SK-N-SH treated with all-trans-retinoic acid at 6 μM for 48 hours (cell line): ENCODE measurements at regions not wholly inside any gene's neighbourhood (a gene's known extent, or its start where the extent isn't known, plus 50 kb on each side); places are given as distances from the start of the nearest gene placed in this dataset.

Experiments used
- ATAC-seq: fragments of 200-7000 bp; cut with Tn5 transposase; 3 replicates; pipeline ENCODE4 v1.9.1; 2020; ENCODE audit warnings: mild to moderate bottlenecking, moderate library complexity
- BACH2 ChIP-seq: fragments of 250-450 bp; sonication (Bioruptor Pico); IDR thresholded peaks from 2 replicates; pipeline ENCODE4 v1.9.0; 2021; ENCODE audit warnings: mild to moderate bottlenecking, borderline replicate concordance
- CSDC2 ChIP-seq: fragments of 250-450 bp; sonication (Bioruptor Pico); IDR thresholded peaks from 2 replicates; pipeline ENCODE4 v1.5.0; 2020; ENCODE audit warnings: mild to moderate bottlenecking, moderate library complexity
- ESRRG ChIP-seq: fragments of 250-450 bp; sonication (Bioruptor Pico); IDR thresholded peaks from 2 replicates; pipeline ENCODE4 v1.6.1; 2021; ENCODE audit warnings: mild to moderate bottlenecking
- GLIS3 ChIP-seq: fragments of 250-450 bp; sonication (Bioruptor Pico); IDR thresholded peaks from 2 replicates; pipeline ENCODE4 v1.5.0; 2020; ENCODE audit warnings: mild to moderate bottlenecking, moderate library complexity
- ISL1 ChIP-seq: fragments of 250-450 bp; sonication (Bioruptor Pico); IDR thresholded peaks from 2 replicates; pipeline ENCODE4 v2.1.2; 2022; ENCODE audit warnings: mild to moderate bottlenecking, moderate library complexity
- OSR1 ChIP-seq: fragments of 250-450 bp; sonication (Bioruptor Pico); IDR thresholded peaks from 2 replicates; pipeline ENCODE4 v1.8.0; 2022; ENCODE audit warnings: moderate library complexity, mild to moderate bottlenecking, inconsistent platforms
- PATZ1 ChIP-seq: fragments of 250-450 bp; sonication (Bioruptor Pico); IDR thresholded peaks from 2 replicates; pipeline ENCODE4 v1.8.0; 2020; ENCODE audit warnings: mild to moderate bottlenecking, moderate library complexity, borderline replicate concordance
- POU6F1 ChIP-seq: fragments of 250-450 bp; sonication (Bioruptor Pico); IDR thresholded peaks from 2 replicates; pipeline ENCODE4 v1.8.0; 2021; ENCODE audit warnings: low read depth, mild to moderate bottlenecking, moderate library complexity, borderline replicate concordance
- PPARA ChIP-seq: fragments of 250-450 bp; sonication (Bioruptor Pico); IDR thresholded peaks from 2 replicates; pipeline ENCODE4 v1.5.0; 2020; ENCODE audit warnings: mild to moderate bottlenecking, borderline replicate concordance
- RARB ChIP-seq: fragments of 250-450 bp; sonication (Bioruptor Pico); IDR thresholded peaks from 2 replicates; pipeline ENCODE4 v1.8.0; 2021; ENCODE audit warnings: mild to moderate bottlenecking, moderate library complexity
- SNAI2 ChIP-seq: fragments of 250-450 bp; sonication (Bioruptor Pico); IDR thresholded peaks from 2 replicates; pipeline ENCODE4 v1.5.0; 2020; ENCODE audit warnings: mild to moderate bottlenecking, moderate library complexity
- TCF4 ChIP-seq: fragments of 250-450 bp; sonication (Bioruptor Pico); IDR thresholded peaks from 2 replicates; pipeline ENCODE4 v1.8.0; 2021; ENCODE audit warnings: mild to moderate bottlenecking, moderate library complexity, borderline replicate concordance
- TOX ChIP-seq: fragments of 250-450 bp; sonication (Bioruptor Pico); IDR thresholded peaks from 2 replicates; pipeline ENCODE4 v1.8.0; 2021; ENCODE audit warnings: mild to moderate bottlenecking, moderate library complexity, borderline replicate concordance
- TSHZ2 ChIP-seq: fragments of 250-450 bp; sonication (Bioruptor Pico); IDR thresholded peaks from 2 replicates; pipeline ENCODE4 v1.5.0; 2020; ENCODE audit warnings: mild to moderate bottlenecking, moderate library complexity
- ZC3H10 ChIP-seq: fragments of 250-450 bp; sonication (Bioruptor Pico); IDR thresholded peaks from 2 replicates; pipeline ENCODE4 v1.5.1; 2021; ENCODE audit warnings: mild to moderate bottlenecking, moderate library complexity
- ZFP3 ChIP-seq: fragments of 250-450 bp; sonication (Bioruptor Pico); IDR thresholded peaks from 2 replicates; pipeline ENCODE4 v1.5.0; 2020; ENCODE audit warnings: mild to moderate bottlenecking, moderate library complexity
- ZFP30 ChIP-seq: fragments of 450-650 bp; formaldehyde crosslinking; IDR thresholded peaks from 2 replicates; pipeline ENCODE4 v1.5.0; 2022; ENCODE audit warnings: mild to moderate bottlenecking, moderate library complexity
- ZNF565 ChIP-seq: fragments of 450-650 bp; formaldehyde crosslinking; conservative IDR thresholded peaks from 2 replicates; pipeline ENCODE4 v1.5.0; 2020; ENCODE audit warnings: low read depth, mild to moderate bottlenecking, moderate library complexity
- ZNF70 ChIP-seq: fragments of 450-650 bp; formaldehyde crosslinking; IDR thresholded peaks from 2 replicates; pipeline ENCODE4 v1.5.0; 2020; ENCODE audit warnings: mild to moderate bottlenecking, moderate library complexity
- TF ChIP-seq, protein P1 (sequence below): fragments of 250-450 bp; sonication (Bioruptor Pico); IDR thresholded peaks from 2 replicates; pipeline ENCODE4 v1.5.1; 2020; ENCODE audit warnings: low read depth, mild to moderate bottlenecking, moderate library complexity

- ATAC-seq = no peak
- no peak for TF ChIP-seq ZFP3
- no peak for TF ChIP-seq ZNF70 (CRISPR knock-in tag)
- TF ChIP-seq TCF4 (CRISPR knock-in tag) = no peak
- TF ChIP-seq ESRRG (CRISPR knock-in tag) = no peak
- TF ChIP-seq ZFP30 (CRISPR knock-in tag) = no peak
- no peak for TF ChIP-seq OSR1 (CRISPR knock-in tag)
- TF ChIP-seq POU6F1 (CRISPR knock-in tag) = no peak
- no peak for TF ChIP-seq RARB (CRISPR knock-in tag)
- TF ChIP-seq CSDC2 = no peak
- TF ChIP-seq ZC3H10 (CRISPR knock-in tag) = no peak
- no peak for TF ChIP-seq SNAI2 (CRISPR knock-in tag)
- no peak for TF ChIP-seq ZNF565 (CRISPR knock-in tag)
- no peak for TF ChIP-seq TOX (CRISPR knock-in tag)
- no peak for TF ChIP-seq PATZ1
These were observed 96.7 kb upstream of the TMEM132E start for GRCh38 chr17:34482730-34483129.

- no peak for TF ChIP-seq POU6F1 (CRISPR knock-in tag)
- no peak for TF ChIP-seq ESRRG (CRISPR knock-in tag)
- no peak for TF ChIP-seq ZFP30 (CRISPR knock-in tag)
- TF ChIP-seq ZC3H10 (CRISPR knock-in tag) = no peak
- TF ChIP-seq OSR1 (CRISPR knock-in tag) = no peak
- no peak for TF ChIP-seq TSHZ2 (CRISPR knock-in tag)
- no peak for TF ChIP-seq TOX (CRISPR knock-in tag)
- TF ChIP-seq, protein P1, sequence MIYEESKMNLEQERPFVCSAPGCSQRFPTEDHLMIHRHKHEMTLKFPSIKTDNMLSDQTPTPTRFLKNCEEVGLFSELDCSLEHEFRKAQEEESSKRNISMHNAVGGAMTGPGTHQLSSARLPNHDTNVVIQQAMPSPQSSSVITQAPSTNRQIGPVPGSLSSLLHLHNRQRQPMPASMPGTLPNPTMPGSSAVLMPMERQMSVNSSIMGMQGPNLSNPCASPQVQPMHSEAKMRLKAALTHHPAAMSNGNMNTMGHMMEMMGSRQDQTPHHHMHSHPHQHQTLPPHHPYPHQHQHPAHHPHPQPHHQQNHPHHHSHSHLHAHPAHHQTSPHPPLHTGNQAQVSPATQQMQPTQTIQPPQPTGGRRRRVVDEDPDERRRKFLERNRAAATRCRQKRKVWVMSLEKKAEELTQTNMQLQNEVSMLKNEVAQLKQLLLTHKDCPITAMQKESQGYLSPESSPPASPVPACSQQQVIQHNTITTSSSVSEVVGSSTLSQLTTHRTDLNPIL (CRISPR knock-in tag) = no peak
- TF ChIP-seq ISL1 (CRISPR knock-in tag) = no peak
- no peak for TF ChIP-seq PPARA
- TF ChIP-seq GLIS3 (CRISPR knock-in tag) = no peak
- ATAC-seq = no peak
These were observed 97.6 kb upstream of the TMEM132E start for GRCh38 chr17:34481779-34482178.

- TF ChIP-seq CSDC2 = no peak
- no peak for TF ChIP-seq PPARA
- TF ChIP-seq RARB (CRISPR knock-in tag) = no peak
- TF ChIP-seq GLIS3 (CRISPR knock-in tag) = no peak
- ATAC-seq = no peak
These were observed 100.0 kb upstream of the TMEM132E start for GRCh38 chr17:34479371-34479770.

GRCh38 chr17:34478244-34478643 lies 101.1 kb upstream of the TMEM132E start:
- no peak for TF ChIP-seq BACH2 (CRISPR knock-in tag)
- no peak for TF ChIP-seq ZC3H10 (CRISPR knock-in tag)
- TF ChIP-seq POU6F1 (CRISPR knock-in tag) = no peak

More at GRCh38 chr17:34478244-34478643, 101.1 kb upstream of the TMEM132E start:
- ATAC-seq = no peak
